ENCODE measurements at regions not wholly inside any gene's neighbourhood (a gene's known extent, or its start where the extent isn't known, plus 50 kb on each side); places are given as distances from the start of the nearest gene placed in this dataset.

DNA sequence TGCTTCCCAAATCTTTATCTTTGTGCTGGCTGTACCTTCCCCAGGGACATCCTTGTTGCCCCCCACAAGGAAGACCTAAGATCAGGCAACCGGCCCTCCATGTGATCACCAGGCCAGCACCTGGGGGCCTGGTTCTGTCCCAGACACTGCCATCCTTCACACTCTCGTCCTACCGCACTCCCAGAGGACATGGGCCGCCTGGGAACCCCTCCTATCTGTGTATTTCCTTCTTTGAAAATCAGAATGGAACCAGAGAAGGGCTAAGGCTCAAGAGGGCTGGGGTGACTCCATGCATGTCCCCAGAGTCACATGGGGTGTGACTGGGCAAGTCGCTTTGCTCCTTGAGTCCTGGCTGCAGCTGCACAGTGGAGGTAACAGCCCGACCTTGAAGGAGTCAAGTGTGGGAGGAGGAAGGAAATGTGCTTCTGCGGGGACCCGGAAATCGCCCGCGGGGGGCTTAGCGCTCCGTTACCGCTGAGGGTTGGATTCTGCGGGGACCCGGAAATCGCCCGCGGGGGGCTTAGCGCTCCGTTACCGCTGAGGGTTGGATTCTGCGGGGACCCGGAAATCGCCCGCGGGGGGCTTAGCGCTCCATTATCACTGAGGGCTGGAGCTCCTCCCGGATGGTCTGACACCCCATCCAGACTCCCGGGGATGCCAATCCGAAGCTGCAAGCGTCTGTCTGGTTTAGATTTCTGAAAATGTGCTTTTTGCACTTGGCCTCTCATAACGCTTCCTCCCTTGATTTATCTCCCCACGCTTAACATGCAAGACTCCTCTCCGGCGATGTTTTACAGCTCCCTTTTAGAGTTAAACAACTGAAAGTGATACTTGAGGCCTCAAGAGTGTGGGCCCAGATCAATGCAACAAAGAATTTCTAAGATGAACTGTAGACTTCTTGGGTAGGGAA is 278.9 kb downstream of the NPHP4 start:
- ATAC-seq (replicated peaks): peak in 1 of 2 donors; percentile 40
- Mint-ChIP-seq H3K4me1 (peaks cover 12 to 14% of the 10 kb centered on the region in 2 donors), H3K27me3 (peaks cover 4 to 7% of the 10 kb centered on the region in 2 donors), H3K36me3 (peaks cover 0 to 4% of the 10 kb centered on the region in 2 donors), H3K9me3 (peaks cover 4 to 15% of the 10 kb centered on the region in 2 donors), H3K27ac (peak overlapping the region; percentile 75), H3K4me3 (peak overlapping the region in 1 of 2 donors; percentile 81)
- DNase-seq: no peak

- Mint-ChIP-seq H3K27ac (no peak overlapping the region), H3K9me3 (peaks cover 4 to 15% of the 10 kb centered on the region in 2 donors), H3K36me3 (peaks cover 0 to 4% of the 10 kb centered on the region in 2 donors), H3K27me3 (no peaks in the 10 kb centered on the region), H3K4me3 (no peak overlapping the region), H3K4me1 (peaks cover 5 to 7% of the 10 kb centered on the region in 2 donors)
- no peak for ATAC-seq (replicated peaks)
- no peak for DNase-seq
These were observed 280.1 kb downstream of the NPHP4 start for GRCh38 chr1:5711956-5712645.

DNA sequence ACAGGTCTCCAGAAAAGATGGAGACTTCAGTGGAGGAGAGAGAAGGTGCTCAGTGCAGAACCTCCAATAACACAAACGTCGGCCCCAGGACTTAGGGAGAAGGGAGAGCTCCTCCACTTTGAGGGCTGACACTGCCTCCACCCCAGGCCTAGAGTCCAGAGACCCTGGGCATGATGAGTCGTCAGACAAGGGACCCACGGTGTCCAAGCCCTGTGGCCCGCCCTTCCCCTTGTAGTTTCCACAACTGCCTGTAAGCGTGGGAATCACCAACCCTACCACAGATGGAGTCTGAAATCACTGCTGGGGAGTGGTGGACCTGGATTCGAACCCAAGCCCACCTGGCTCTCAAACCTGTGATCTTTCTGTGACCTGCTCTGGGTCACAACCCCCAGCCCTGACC is 281.1 kb downstream of the NPHP4 start:
- H3K36me3 Mint-ChIP-seq: peaks cover 0 to 4% of the 10 kb centered on the region in 2 donors
- peaks cover 0 to 5% of the 10 kb centered on the region in 2 donors for H3K4me1 Mint-ChIP-seq
- no peak overlapping the region for H3K4me3 Mint-ChIP-seq
- no peak for DNase-seq
- H3K27ac Mint-ChIP-seq: no peak overlapping the region
- H3K9me3 Mint-ChIP-seq: peaks cover 4 to 19% of the 10 kb centered on the region in 2 donors
- no peaks in the 10 kb centered on the region for H3K27me3 Mint-ChIP-seq
- no peak for ATAC-seq (replicated peaks)

GRCh38 chr1:5709976-5710375 is 282.2 kb downstream of the NPHP4 start:
- Mint-ChIP-seq H3K4me3 (no peak overlapping the region), H3K4me1 (peaks cover 0 to 5% of the 10 kb centered on the region in 2 donors), H3K9me3 (peaks cover 2 to 13% of the 10 kb centered on the region in 2 donors), H3K27me3 (no peaks in the 10 kb centered on the region), H3K27ac (no peak overlapping the region), H3K36me3 (peaks cover 0 to 4% of the 10 kb centered on the region in 2 donors)
- ATAC-seq (replicated peaks): peak; percentile 60 to 77
- DNase-seq: no peak

DNA sequence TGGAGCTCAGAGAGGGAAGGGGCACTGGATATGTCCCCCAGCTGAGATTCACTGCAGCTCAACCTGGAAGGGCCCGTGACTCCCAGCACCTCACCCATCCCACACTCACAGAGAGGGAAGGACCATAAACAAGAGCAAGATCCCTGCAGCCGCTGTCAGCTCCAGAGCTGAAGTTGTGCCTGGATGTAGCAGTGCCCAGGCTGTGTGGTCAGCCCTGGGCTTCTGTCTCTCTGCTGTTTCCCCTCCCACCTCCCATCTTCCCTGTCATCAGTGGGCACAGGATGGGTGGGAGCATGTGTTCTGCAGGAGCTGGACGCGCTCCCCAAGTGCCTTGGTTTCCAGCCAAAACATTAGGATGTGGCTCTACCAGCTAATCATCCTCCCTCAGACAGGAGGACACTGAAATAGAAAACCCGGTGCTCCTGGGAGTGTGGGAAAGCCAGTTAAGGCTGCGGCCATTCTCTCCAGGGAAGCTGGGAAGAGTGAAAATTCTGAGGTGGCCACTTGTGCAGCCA is 282.7 kb downstream of the NPHP4 start:
- H3K27me3 Mint-ChIP-seq: no peaks in the 10 kb centered on the region
- no peak for ATAC-seq (replicated peaks)
- no peak for DNase-seq
- no peak overlapping the region for H3K4me3 Mint-ChIP-seq
- peaks cover 0 to 3% of the 10 kb centered on the region in 2 donors for H3K36me3 Mint-ChIP-seq
- peaks cover 0 to 5% of the 10 kb centered on the region in 2 donors for H3K4me1 Mint-ChIP-seq
- no peak overlapping the region for H3K27ac Mint-ChIP-seq
- peaks cover 0 to 10% of the 10 kb centered on the region in 2 donors for H3K9me3 Mint-ChIP-seq

DNA sequence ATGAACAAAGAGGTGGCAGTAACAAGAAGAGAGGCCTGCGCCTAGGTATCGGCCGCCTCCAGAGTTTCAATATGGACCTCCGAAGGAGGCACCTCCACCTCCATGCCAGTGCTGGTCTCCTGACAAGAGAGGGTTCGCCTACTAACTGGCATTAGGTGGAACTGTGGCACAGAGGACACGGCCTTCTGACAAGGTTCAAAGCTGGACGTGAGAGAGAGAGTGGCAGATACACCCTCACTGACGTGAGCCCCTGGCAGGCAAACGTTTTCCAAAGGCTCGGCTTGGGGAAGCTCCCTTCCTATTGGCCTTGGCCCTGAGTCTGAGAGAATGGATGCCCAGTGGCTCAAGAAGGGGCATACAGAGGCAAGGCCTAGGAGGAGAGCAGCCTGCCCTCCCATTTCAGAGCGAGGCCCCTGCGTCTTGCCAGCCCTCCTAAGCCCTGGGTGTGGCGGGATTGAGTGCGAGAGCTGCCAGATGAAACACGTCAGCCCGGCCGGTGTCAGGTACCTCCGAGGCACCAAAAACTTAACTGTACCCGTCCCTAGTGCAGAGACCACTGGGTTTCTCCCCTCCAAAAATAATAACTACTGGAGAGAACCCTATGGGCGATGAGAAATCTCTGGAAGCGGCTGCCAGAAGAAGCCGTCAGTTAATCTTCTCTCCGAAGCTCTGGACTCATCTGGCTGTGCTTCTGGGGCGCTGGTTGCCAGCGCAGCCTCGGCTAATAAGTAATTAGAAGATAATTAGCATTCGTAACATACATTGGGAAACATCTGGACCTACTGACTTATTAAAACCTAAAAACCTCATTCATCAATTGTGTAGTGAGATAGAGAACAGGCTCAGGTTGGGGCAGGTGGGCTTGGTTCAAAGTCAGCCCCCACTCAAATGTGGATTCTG is 283.6 kb downstream of the NPHP4 start:
- Mint-ChIP-seq H3K4me3 (no peak overlapping the region), H3K36me3 (peaks cover 0 to 2% of the 10 kb centered on the region in 2 donors), H3K4me1 (peaks cover 0 to 5% of the 10 kb centered on the region in 2 donors), H3K27me3 (no peaks in the 10 kb centered on the region), H3K9me3 (peaks cover 0 to 9% of the 10 kb centered on the region in 2 donors), H3K27ac (no peak overlapping the region)
- DNase-seq (no peak), ATAC-seq (replicated peaks) (no peak)

DNA sequence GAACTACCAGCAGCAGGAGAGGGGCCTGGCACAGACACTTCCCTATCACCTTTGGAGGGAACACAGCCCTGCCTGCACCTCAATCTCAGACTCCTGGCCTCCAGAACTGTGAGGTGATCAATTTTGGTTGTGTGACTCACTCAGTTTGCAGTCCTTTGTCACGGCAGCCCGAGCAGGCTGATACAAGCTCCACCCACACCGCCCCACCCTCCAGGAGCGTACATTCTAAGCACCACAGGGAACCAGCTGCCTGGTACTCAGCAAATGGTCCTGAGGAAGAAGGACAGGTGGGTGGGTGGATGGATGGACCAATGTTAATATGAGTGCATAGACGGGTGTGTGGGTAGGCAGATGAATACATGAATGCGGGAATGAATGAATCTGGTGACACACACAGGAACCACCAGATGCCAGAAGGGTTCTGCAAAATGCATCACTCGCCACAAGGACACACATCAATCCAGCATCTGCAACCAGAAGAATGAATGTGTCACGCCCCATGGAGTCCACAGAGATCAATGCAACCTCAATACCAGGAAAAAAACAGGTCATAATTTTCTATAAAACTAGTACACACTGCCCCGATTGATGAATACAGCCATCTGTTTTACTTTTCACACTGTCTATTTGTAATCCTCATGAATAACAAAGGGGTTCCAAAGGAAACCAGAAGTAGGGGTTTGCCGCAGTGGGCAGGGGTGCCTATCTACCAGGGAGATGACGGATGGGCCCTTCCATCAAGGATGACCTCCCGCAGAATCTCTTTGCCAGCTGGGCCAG is 284.5 kb downstream of the NPHP4 start:
- Mint-ChIP-seq H3K27me3 (no peaks in the 10 kb centered on the region), H3K4me1 (peaks cover 0 to 4% of the 10 kb centered on the region in 2 donors), H3K4me3 (no peak overlapping the region), H3K9me3 (peaks cover 0 to 9% of the 10 kb centered on the region in 2 donors), H3K36me3 (peaks cover 0 to 2% of the 10 kb centered on the region in 2 donors), H3K27ac (no peak overlapping the region)
- no peak for DNase-seq
- no peak for ATAC-seq (replicated peaks)

DNA sequence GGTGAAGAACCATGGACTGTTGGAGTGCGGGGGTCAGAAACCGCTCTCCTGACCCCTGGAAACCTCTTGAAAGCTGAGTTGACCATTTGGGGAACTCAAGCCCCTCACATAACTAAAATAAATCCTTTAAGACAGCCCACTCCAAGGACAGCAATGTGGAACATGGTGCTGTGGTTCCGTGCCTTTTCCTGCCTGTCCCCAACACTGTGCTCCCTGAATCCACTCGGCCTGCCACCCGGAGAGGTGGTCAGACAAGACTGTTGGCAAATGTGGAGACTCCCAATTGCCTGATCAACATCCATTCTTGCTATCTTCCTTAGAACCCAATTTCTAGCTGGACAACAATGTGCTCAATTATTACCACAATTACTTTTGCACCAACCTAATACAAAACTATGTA is 286.0 kb downstream of the NPHP4 start:
- H3K4me3 Mint-ChIP-seq: no peak overlapping the region
- H3K4me1 Mint-ChIP-seq: peaks cover 0 to 3% of the 10 kb centered on the region in 2 donors
- peaks cover 0 to 10% of the 10 kb centered on the region in 2 donors for H3K9me3 Mint-ChIP-seq
- no peak for DNase-seq
- no peak overlapping the region for H3K27ac Mint-ChIP-seq
- no peaks in the 10 kb centered on the region for H3K27me3 Mint-ChIP-seq
- H3K36me3 Mint-ChIP-seq: peaks cover 0 to 2% of the 10 kb centered on the region in 2 donors
- no peak for ATAC-seq (replicated peaks)

- Mint-ChIP-seq H3K27ac (no peak overlapping the region), H3K27me3 (no peaks in the 10 kb centered on the region), H3K4me3 (no peak overlapping the region), H3K36me3 (peaks cover 0 to 2% of the 10 kb centered on the region in 2 donors), H3K4me1 (peaks cover 0 to 3% of the 10 kb centered on the region in 2 donors), H3K9me3 (peaks cover 0 to 10% of the 10 kb centered on the region in 2 donors)
- no peak for ATAC-seq (replicated peaks)
- DNase-seq: no peak
These were observed 286.5 kb downstream of the NPHP4 start for GRCh38 chr1:5705751-5706150.

- Mint-ChIP-seq H3K27me3 (no peaks in the 10 kb centered on the region), H3K27ac (no peak overlapping the region), H3K36me3 (no peaks in the 10 kb centered on the region), H3K9me3 (peaks cover 0 to 6% of the 10 kb centered on the region in 2 donors), H3K4me1 (no peaks in the 10 kb centered on the region), H3K4me3 (no peak overlapping the region)
- no peak for DNase-seq
- ATAC-seq (replicated peaks): no peak
These were observed 287.4 kb downstream of the NPHP4 start for GRCh38 chr1:5704561-5705514.

- no peak for ATAC-seq (replicated peaks)
- Mint-ChIP-seq H3K4me1 (no peaks in the 10 kb centered on the region), H3K36me3 (no peaks in the 10 kb centered on the region), H3K27me3 (peaks cover 4 to 6% of the 10 kb centered on the region in 2 donors), H3K4me3 (no peak overlapping the region), H3K27ac (no peak overlapping the region), H3K9me3 (peaks cover 0 to 5% of the 10 kb centered on the region in 2 donors)
- no peak for DNase-seq
These were observed 290.6 kb downstream of the NPHP4 start for GRCh38 chr1:5701642-5702041.

- ATAC-seq (replicated peaks) (no peak), DNase-seq (no peak)
- Mint-ChIP-seq H3K36me3 (no peaks in the 10 kb centered on the region), H3K4me1 (no peaks in the 10 kb centered on the region), H3K4me3 (no peak overlapping the region), H3K27ac (no peak overlapping the region), H3K27me3 (peaks cover 6 to 17% of the 10 kb centered on the region in 2 donors), H3K9me3 (no peaks in the 10 kb centered on the region)
These were observed 298.7 kb downstream of the NPHP4 start for GRCh38 chr1:5693568-5693967.

Data from stimulated activated naive B cell treated with anti-CD40 and anti-IgM and Interleukin-4, amounts not matched to agents 10 μg/mL and 1 μg/mL and 100 μg/mL, for 72 hours (primary cell).